Activated naive CD4-positive, alpha-beta T cell treated with anti-CD3 and anti-CD28 coated beads for 36 hours (primary cell): ENCODE measurements at regions not wholly inside any gene's neighbourhood (a gene's known extent, or its start where the extent isn't known, plus 50 kb on each side); places are given as distances from the start of the nearest gene placed in this dataset.

ENCODE experiments used
- CTCF ChIA-PET: fragments of 350-600 bp; sonication (Branson Sonifier 250); formaldehyde crosslinking; loops from one replicate; lab custom pipeline; 2021; ENCODE audit warnings: antibody characterized with exemption; lab: Charles Lee
- DNase-seq: peaks from one replicate; pipeline ENCODE4 v3.0.0-alpha.2; 2020
- H3K27ac Mint-ChIP-seq: one replicate; pipeline ENCODE4 v1.8.0; 2021; ENCODE audit warnings: mild to moderate bottlenecking, mixed read lengths
- H3K27me3 Mint-ChIP-seq: one replicate; pipeline ENCODE4 v1.8.0; 2021; ENCODE audit warnings: low read depth, mixed read lengths
- H3K36me3 Mint-ChIP-seq: one replicate; pipeline ENCODE4 v1.8.0; 2021; ENCODE audit warnings: low read depth, mixed read lengths
- H3K4me1 Mint-ChIP-seq: one replicate; pipeline ENCODE4 v1.8.0; 2021; ENCODE audit warnings: low read depth, mixed read lengths
- H3K4me3 Mint-ChIP-seq: one replicate; pipeline ENCODE4 v1.8.0; 2021; ENCODE audit warnings: mild to moderate bottlenecking, moderate library complexity, mixed read lengths
- H3K9me3 Mint-ChIP-seq: one replicate; pipeline ENCODE4 v1.8.0; 2021; ENCODE audit warnings: mixed read lengths
- intact Hi-C: fragments of 100-400 bp; cut with micrococcal nuclease; formaldehyde crosslinking; loops from one replicate; pipeline ENCODE4 v1.15.1; 2023

- DNase-seq, result no peak
- H3K4me1 Mint-ChIP-seq, result no peaks in the 10 kb centered on the region
- H3K27me3 Mint-ChIP-seq, result peaks cover 12% of the 10 kb centered on the region
- H3K4me3 Mint-ChIP-seq, result no peak overlapping the region
- intact Hi-C loops, result no loop called here
- H3K9me3 Mint-ChIP-seq, result peaks cover 2% of the 10 kb centered on the region
- H3K36me3 Mint-ChIP-seq, result no peaks in the 10 kb centered on the region
- CTCF ChIA-PET, result interaction anchor here (0.6 kb wide), 1 partner anchor 14 kb away, joined by 4 read pairs; no protein-coding TSS in a partner anchor
- no peak overlapping the region for H3K27ac Mint-ChIP-seq
Measured at GRCh38 chr5:180438785-180439780, 55.1 kb upstream of the CNOT6 start.

DNA sequence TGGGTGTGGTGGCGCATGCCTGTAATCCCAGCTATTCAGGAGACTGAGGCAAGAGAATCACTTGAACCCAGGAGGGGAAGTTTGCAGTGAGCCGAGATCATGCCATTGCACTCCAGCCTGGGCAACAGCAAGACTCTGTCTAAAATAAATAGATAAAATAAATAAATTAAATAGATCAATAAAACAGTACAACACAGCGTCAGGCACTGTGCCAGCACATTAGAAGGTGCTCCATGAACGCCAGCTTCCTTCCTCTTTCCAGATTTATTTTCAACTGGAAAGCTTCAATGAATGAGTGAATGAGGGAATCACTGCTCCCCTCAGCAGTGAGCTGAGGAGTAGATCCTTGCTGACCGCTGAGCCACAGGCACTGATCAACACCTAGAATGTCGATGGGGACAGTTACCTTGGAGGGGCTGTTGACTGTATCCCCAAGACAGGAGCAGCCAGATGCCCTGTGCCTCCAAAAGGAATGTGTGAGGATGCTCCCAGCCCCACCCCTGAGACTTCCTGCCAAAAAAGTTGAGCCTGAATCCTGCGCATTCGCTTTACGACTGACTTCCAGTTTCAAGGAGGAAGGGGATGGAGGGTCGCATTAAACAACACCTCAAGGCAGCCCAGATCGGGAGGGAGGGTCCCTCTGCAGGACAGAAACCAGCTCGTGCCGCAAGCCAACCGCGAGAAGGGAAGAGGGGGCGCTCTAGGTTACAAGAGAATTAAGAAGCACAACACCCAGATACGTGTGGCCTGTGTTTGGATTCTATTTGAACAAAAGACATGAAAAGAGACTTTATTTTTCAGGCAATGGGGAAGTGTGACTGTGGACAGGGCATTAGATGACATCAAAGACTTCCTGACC is 54.0 kb upstream of the CNOT6 start:
- no peak overlapping the region for H3K4me3 Mint-ChIP-seq
- CTCF ChIA-PET, result no interaction called here
- no peak for DNase-seq
- no peaks in the 10 kb centered on the region for H3K36me3 Mint-ChIP-seq
- no peaks in the 10 kb centered on the region for H3K4me1 Mint-ChIP-seq
- H3K9me3 Mint-ChIP-seq, result peaks cover 10% of the 10 kb centered on the region
- peaks cover 12% of the 10 kb centered on the region for H3K27me3 Mint-ChIP-seq
- intact Hi-C loops, result no loop called here
- H3K27ac Mint-ChIP-seq, result no peak overlapping the region

GRCh38 chr5:180441564-180442051 is 52.6 kb upstream of the CNOT6 start:
- H3K4me3 Mint-ChIP-seq, result no peak overlapping the region
- H3K4me1 Mint-ChIP-seq, result no peaks in the 10 kb centered on the region
- DNase-seq, result no peak
- peaks cover 8% of the 10 kb centered on the region for H3K27me3 Mint-ChIP-seq
- intact Hi-C loops, result no loop called here
- H3K9me3 Mint-ChIP-seq, result peaks cover 14% of the 10 kb centered on the region
- CTCF ChIA-PET, result no interaction called here
- H3K27ac Mint-ChIP-seq, result no peak overlapping the region
- H3K36me3 Mint-ChIP-seq, result no peaks in the 10 kb centered on the region
